ENCODE measurements at regions not wholly inside any gene's neighbourhood (a gene's known extent, or its start where the extent isn't known, plus 50 kb on each side); places are given as distances from the start of the nearest gene placed in this dataset.
A peak's percentile ranks its signal among the peaks of the same experiment; 100 is the strongest.

GRCh38 chr1:110765640-110766335 is 91.0 kb upstream of the KCNA3 start:
- peak; percentile 17 for DNase-seq (ENCODE audit: low spot score)

DNA sequence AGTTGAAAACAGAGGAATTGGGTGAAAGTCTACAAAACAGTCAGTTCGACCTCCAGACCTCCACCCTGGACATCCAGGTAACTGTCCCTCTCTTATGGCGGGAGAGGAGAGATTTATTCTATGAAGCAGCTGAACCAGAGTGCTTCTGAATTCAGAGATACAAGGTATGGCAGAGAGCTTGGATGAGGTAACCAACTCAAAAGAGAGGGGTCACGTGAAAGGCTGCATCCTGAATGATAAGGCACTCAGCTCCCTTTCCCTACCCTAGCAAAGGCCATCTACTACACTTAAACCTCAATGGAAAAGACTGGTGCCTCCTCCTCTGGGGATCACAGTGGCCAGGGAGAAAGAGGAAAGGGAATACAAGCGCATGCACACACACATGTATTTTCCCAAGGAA is 88.4 kb upstream of the KCNA3 start:
- no peak for DNase-seq (ENCODE audit: low spot score)

DNA sequence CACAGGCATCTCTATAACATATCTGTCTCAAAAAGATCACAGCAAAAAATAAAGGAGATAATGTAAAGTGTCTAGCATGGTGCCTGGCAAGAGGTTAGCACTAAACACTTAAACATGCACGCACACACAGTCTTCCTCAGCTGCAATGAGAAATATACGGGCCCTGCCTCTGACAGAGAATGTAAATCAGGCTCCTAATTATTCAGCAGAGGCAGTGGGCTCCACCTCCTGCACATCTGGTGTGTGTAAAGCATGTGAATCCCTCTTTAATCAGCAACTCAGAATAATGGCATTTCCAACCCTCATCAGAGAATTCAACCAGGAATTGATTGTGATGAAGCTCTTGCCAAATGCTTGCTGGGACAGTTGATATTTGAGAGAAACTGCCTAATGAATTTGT is 85.6 kb upstream of the KCNA3 start:
- DNase-seq (ENCODE audit: low spot score), result no peak

DNA sequence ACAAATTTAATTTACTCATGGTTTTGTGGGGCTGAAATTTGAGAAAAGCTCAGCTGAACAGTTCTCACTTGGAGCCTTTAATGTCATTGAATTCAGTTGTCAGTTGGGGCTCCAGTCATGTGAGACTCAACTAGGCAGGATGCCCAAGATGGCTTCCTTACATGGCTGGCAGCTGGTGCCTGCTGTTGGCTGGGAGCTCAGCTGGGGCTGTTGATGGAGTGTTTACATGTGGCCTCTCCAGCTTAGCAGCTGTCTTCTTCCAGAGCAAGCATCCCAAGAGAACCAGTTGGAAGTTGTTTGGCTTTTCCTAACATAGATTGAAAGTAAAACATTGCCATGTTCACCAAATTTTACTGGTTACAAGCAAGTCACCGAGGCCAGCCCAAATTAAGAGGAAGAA is 81.8 kb upstream of the KCNA3 start:
- no peak for DNase-seq (ENCODE audit: low spot score)

- no peak for DNase-seq (ENCODE audit: low spot score)
These were observed 78.4 kb upstream of the KCNA3 start for GRCh38 chr1:110752941-110753725.

- DNase-seq (ENCODE audit: low spot score), result no peak
These were observed 75.8 kb upstream of the KCNA3 start for GRCh38 chr1:110750562-110750961.

- no peak for DNase-seq (ENCODE audit: low spot score)
These were observed 75.2 kb upstream of the KCNA3 start for GRCh38 chr1:110749960-110750359.

GRCh38 chr1:110746644-110747259 is 72.0 kb upstream of the KCNA3 start:
- peak; percentile 5 for DNase-seq (ENCODE audit: low spot score)

DNA sequence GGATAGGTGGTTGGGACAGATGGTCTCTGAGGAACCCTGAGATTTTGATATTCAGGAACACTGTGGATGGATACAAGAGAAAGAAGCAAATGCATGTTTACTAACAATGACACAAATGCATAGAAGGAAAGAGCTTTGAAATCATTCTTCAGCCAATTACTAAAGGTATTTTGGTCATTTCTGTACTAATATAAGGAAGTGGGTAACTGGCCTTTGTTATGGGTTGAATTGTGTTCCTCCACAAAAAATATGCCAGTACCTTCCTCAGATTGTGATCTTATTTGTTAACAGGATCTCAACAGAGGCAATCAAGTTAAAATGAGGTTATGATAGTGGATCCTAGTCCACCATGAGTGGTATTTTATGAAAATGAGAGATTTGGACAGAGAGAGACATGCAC is 68.7 kb upstream of the KCNA3 start:
- no peak for DNase-seq (ENCODE audit: low spot score)

GRCh38 chr1:110736900-110737605 is 62.3 kb upstream of the KCNA3 start:
- DNase-seq (ENCODE audit: low spot score), result no peak

DNA sequence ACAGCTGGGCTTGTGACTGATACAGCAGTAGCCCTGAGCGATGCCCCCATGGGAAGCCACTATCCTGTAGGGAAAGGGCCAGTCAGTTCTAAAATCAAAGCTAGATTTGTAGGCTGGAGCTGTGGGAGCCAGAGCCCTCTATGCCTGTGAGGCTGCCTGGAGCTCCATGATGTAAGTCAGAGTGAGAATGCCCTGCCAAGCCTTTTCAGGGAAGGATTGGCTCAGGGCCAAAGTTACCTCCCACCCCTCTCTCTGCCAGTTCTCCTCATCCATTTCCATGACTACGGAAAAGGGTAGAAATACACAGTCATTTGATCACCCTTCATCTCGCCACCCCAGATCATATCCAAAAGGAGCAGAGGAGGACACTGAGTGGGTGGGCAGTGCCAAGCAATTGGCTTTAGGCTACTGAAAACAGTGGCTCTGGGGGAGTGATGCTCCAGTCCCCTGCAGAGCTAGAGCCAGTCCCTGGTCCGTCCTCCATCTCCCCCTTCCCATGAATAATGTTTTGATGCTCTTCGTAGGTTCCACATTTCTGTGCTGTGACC is 59.5 kb upstream of the KCNA3 start:
- no peak for DNase-seq (ENCODE audit: low spot score)

GRCh38 chr1:110731529-110731928 is 56.8 kb upstream of the KCNA3 start:
- DNase-seq (ENCODE audit: low spot score), result no peak

DNA sequence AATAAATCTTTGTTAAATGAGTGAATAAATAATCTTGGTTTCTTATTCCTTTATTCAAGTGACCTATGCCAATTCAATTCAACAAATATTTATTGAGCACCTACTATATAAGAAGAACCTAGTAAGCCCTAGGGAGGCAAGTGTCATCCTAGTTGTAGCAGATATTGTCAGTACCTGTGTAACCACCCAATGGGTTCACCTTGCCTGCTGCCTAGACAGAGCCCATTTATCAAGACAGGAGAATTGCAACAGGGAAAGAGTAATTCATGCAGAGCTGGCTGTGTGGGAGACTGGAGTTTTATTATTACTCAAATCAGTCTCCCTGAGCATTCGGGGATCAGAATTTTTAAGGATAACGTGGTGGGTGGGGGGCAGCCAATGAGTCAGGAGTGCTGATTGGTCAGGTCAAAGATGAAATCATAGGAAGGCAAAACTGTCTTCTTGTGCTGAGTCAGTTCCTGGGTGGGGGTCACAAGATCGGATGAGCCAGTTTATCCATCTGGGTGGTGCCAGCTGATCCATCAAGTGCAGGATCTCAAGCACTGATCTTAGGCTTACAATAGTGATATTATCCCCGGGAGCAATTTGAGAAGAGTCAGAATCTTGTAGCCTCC is 53.8 kb upstream of the KCNA3 start:
- no peak for DNase-seq (ENCODE audit: low spot score)

- no peak for DNase-seq (ENCODE audit: low spot score)
These were observed 52.5 kb upstream of the KCNA3 start for GRCh38 chr1:110727246-110727645.

- DNase-seq (ENCODE audit: low spot score), result no peak
These were observed 52.0 kb upstream of the KCNA3 start for GRCh38 chr1:110726755-110727154.

Measured in hematopoietic multipotent progenitor cell treated with erythropoietin and hydrocortisone succinate and interleukin-3 and kit ligand, for 15 days (in vitro differentiated cells).